GM12865 (cell line): ENCODE measurements at regions not wholly inside any gene's neighbourhood (a gene's known extent, or its start where the extent isn't known, plus 50 kb on each side); places are given as distances from the start of the nearest gene placed in this dataset.

Experiments
- DNase-seq: peaks from one replicate; pipeline ENCODE4 v3.0.0; 2010; ENCODE audit warnings: low read depth
- H3K4me3 ChIP-seq: 2 replicates; pipeline ENCODE4 v1.5.1; 2011; ENCODE audit warnings: mild to moderate bottlenecking, low read depth, low read length, control low read depth
- CTCF ChIP-seq: IDR thresholded peaks from 2 replicates; pipeline ENCODE4 v1.5.1; 2011; ENCODE audit warnings: low read length, control low read depth, low read depth, inconsistent platforms; ENCODE audit not compliant: insufficient read depth; ENCODE audit errors: missing control alignments

- no peak for DNase-seq
- H3K4me3 ChIP-seq = no peak overlapping the region
- TF ChIP-seq CTCF = no peak
Measured at GRCh38 chr13:68066879-68067513, 836.9 kb upstream of the PCDH9 start.

GRCh38 chr13:68064001-68064770 lies 834.0 kb upstream of the PCDH9 start:
- DNase-seq = no peak
- H3K4me3 ChIP-seq = no peak overlapping the region
- TF ChIP-seq CTCF = no peak

- no peak overlapping the region for H3K4me3 ChIP-seq
- no peak for TF ChIP-seq CTCF
- no peak for DNase-seq
Measured at GRCh38 chr13:68063181-68063580, 833.0 kb upstream of the PCDH9 start.

- no peak overlapping the region for H3K4me3 ChIP-seq
- DNase-seq = no peak
- no peak for TF ChIP-seq CTCF
Measured at GRCh38 chr13:68057836-68058235, 827.7 kb upstream of the PCDH9 start.

GRCh38 chr13:68056816-68057710 lies 826.9 kb upstream of the PCDH9 start:
- no peak for TF ChIP-seq CTCF
- no peak overlapping the region for H3K4me3 ChIP-seq
- DNase-seq = no peak

- no peak for TF ChIP-seq CTCF
- no peak for DNase-seq
- no peak overlapping the region for H3K4me3 ChIP-seq
Measured at GRCh38 chr13:68051910-68052309, 821.8 kb upstream of the PCDH9 start.
